Activated CD8-positive, alpha-beta T cell treated with anti-CD3 and anti-CD28 coated beads for 36 hours (primary cell): ENCODE measurements at regions not wholly inside any gene's neighbourhood (a gene's known extent, or its start where the extent isn't known, plus 50 kb on each side); places are given as distances from the start of the nearest gene placed in this dataset.

Source experiments
- ATAC-seq: fragments of 200-7000 bp; cut with Tn5 transposase; one replicate; pipeline ENCODE4 v1.10.0; 2021; ENCODE audit warnings: mild to moderate bottlenecking, moderate library complexity
- CTCF ChIA-PET: fragments of 350-600 bp; sonication (Branson Sonifier 250); formaldehyde crosslinking; loops from one replicate; lab custom pipeline; 2021; ENCODE audit warnings: antibody characterized with exemption; lab: Charles Lee
- POLR2A ChIA-PET: fragments of 350-600 bp; sonication (Branson Sonifier 250); formaldehyde crosslinking; loops from one replicate; lab custom pipeline; 2021; ENCODE audit warnings: antibody characterized with exemption; lab: Charles Lee
- DNase-seq: peaks from one replicate; pipeline ENCODE4 v3.0.0-alpha.2; 2020
- H3K27ac Mint-ChIP-seq: one replicate; pipeline ENCODE4 v1.8.0; 2021; ENCODE audit warnings: mild to moderate bottlenecking, mixed read lengths
- H3K27me3 Mint-ChIP-seq: one replicate; pipeline ENCODE4 v1.8.0; 2021; ENCODE audit warnings: mixed read lengths
- H3K36me3 Mint-ChIP-seq: one replicate; pipeline ENCODE4 v1.8.0; 2021; ENCODE audit warnings: low read depth, mixed read lengths
- H3K4me1 Mint-ChIP-seq: one replicate; pipeline ENCODE4 v1.8.0; 2021; ENCODE audit warnings: low read depth, mixed read lengths
- H3K4me3 Mint-ChIP-seq: one replicate; pipeline ENCODE4 v1.8.0; 2021; ENCODE audit warnings: mild to moderate bottlenecking, moderate library complexity, mixed read lengths
- H3K9me3 Mint-ChIP-seq: one replicate; pipeline ENCODE4 v1.8.0; 2021; ENCODE audit warnings: mixed read lengths
- intact Hi-C: fragments of 100-400 bp; cut with micrococcal nuclease; formaldehyde crosslinking; loops from one replicate; pipeline ENCODE4 v1.10.0; 2022
- TF ChIP-seq, protein P1 (sequence below): fragments of 200-600 bp; IDR thresholded peaks from one replicate; pipeline ENCODE4 v1.8.0; 2022; ENCODE audit warnings: antibody characterized with exemption, mild to moderate bottlenecking

DNA sequence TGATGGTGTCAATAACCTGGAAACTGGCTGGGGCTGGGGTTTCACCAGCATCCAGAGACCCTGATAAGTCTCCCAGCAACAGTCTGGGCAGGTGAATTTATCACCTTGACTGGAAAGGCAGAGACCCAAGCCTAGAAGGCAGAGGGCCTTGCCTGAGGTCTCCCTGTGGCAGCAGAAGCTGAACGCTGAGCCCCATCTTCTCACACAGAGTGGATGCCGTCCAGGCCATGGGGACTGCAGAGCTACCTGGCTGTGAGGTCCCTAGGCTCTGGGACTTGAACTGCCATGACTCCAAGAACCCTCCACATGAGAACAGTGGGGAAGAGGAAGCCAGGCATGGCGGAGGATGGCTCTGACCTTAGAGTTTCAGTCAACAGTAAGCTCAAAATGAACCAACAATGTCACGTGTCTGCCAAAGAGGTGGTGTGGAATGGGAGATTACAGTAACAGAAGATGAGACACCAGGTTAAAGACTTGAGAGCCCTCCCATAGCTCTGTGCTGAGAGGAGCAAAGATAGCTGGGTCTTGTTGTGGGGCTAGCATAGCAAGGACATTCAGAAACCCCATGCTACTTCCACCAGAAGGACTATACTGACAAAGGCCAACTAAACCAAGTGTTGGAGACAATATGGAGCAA lies 79.1 kb upstream of the LINC01488 start:
- no peak for ATAC-seq
- intact Hi-C loops, result no loop called here
- Mint-ChIP-seq H3K4me3 (no peak overlapping the region), H3K36me3 (no peaks in the 10 kb centered on the region), H3K4me1 (peaks cover 5% of the 10 kb centered on the region), H3K27ac (no peak overlapping the region), H3K27me3 (peaks cover 4% of the 10 kb centered on the region), H3K9me3 (peaks cover 8% of the 10 kb centered on the region)
- POLR2A ChIA-PET, result no interaction called here
- CTCF ChIA-PET, result no interaction called here
- no peak for DNase-seq
- TF ChIP-seq, protein P1, sequence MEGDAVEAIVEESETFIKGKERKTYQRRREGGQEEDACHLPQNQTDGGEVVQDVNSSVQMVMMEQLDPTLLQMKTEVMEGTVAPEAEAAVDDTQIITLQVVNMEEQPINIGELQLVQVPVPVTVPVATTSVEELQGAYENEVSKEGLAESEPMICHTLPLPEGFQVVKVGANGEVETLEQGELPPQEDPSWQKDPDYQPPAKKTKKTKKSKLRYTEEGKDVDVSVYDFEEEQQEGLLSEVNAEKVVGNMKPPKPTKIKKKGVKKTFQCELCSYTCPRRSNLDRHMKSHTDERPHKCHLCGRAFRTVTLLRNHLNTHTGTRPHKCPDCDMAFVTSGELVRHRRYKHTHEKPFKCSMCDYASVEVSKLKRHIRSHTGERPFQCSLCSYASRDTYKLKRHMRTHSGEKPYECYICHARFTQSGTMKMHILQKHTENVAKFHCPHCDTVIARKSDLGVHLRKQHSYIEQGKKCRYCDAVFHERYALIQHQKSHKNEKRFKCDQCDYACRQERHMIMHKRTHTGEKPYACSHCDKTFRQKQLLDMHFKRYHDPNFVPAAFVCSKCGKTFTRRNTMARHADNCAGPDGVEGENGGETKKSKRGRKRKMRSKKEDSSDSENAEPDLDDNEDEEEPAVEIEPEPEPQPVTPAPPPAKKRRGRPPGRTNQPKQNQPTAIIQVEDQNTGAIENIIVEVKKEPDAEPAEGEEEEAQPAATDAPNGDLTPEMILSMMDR, result no peak

DNA sequence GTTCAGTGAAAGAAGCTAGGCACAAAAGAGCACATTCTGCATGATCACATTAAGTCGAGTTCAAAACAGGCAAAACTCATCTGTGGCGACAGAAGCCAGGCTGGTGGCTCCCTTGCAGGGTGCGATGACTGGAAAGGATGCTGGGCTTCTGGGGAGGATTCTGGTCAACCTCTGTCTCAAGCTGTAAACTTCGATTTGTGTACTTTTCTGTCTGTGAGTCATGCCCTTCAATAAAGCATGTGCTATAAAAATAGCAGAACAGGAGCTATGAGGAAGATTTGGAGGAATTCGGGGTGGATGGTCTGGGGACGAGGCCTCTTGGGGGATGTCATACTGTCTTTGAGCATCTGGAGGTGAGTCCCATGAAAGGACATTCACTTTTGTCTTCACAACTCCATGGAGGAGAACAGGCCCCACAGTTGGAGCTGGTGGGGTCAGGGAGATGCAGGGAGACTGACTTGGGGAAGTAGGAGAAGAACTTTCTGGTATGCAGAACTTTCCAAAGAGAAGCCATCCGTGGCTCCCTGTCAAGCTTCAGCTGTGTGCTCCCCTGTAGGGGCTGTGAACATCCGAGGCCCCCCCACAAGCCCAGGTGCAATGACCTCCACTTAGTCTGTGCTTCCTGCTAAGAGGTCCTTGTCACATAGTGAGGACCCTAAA lies 77.8 kb upstream of the LINC01488 start:
- H3K9me3 Mint-ChIP-seq, result peaks cover 8% of the 10 kb centered on the region

DNA sequence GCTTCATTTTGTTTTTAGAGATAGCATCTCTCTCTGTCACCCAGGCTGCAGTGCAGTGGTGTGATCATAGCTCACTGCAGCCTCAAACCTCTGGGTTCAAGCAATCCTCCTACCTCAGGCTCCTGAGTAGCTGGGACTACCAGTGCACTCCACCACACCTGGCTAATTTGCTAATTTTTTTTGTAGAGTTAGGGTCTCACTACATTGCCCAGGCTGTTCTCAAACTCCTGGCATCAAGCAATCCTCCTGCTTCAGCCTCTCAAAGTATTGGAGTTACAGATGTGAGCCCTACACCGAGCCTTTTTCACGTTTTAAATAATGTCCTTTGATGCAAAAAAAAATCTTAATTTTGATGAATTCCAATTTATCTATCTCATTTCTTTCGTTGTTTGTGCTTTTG lies 75.4 kb upstream of the LINC01488 start:
- Mint-ChIP-seq H3K27ac (no peak overlapping the region), H3K27me3 (peaks cover 8% of the 10 kb centered on the region), H3K36me3 (no peaks in the 10 kb centered on the region), H3K4me3 (no peak overlapping the region), H3K9me3 (peaks cover 8% of the 10 kb centered on the region), H3K4me1 (peaks cover 10% of the 10 kb centered on the region)
- TF ChIP-seq, protein P1, result no peak
- ATAC-seq (no peak), DNase-seq (no peak)
- intact Hi-C loops, result no loop called here
- ChIA-PET POLR2A (no interaction called here), CTCF (no interaction called here)

More for the DNA sequence above, 77.8 kb upstream of the LINC01488 start:
- Mint-ChIP-seq H3K36me3 (no peaks in the 10 kb centered on the region), H3K27me3 (peaks cover 4% of the 10 kb centered on the region), H3K4me1 (peaks cover 5% of the 10 kb centered on the region), H3K27ac (no peak overlapping the region), H3K4me3 (no peak overlapping the region)
- DNase-seq (no peak), ATAC-seq (no peak)
- TF ChIP-seq, protein P1, result no peak
- ChIA-PET POLR2A (no interaction called here), CTCF (interaction anchor here (0.7 kb wide), 1 partner anchor 225 kb away, joined by 3 read pairs; no protein-coding TSS in a partner anchor)
- intact Hi-C loops, result no loop called here

DNA sequence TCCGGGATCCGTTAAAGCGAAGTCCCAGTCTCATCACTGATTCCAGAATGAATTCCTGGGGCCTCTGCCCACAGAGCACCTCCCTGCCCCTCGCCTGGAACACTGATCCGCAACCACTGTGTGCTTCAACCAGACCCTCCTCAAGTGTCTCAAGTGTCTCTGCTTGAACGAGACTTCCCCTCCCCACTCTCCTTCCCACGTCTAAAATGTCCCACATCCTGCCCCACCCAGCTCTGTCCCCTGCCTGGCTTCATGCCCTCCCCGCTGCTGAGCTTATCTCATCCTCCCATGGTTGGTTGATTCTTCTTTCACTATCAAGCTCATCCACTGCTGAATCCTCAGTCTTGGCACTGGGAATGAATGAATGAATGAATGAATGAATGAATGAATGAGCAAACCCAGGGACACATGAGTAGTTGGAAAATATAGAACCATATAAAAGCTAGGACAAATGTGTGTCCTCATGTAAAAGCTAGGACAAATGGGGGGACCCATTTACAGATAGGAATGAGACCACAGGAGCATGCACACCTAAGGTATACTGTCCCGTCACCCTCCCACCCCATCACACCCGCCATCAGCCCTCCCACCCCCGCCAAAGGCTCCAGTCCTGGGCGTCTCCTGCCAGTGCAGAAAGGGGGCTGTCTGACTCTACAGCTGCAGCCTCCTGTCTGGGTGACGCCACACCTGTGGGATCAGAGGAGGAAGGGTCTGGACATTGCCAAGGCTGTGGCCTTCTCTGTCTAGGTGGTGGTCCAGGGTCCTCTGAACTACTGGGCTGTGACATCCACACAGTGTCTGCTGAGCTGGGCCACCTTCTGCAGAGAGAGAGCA lies 71.4 kb upstream of the LINC01488 start:
- POLR2A ChIA-PET, result no interaction called here
- Mint-ChIP-seq H3K27ac (no peak overlapping the region), H3K4me3 (no peak overlapping the region), H3K27me3 (peaks cover 10% of the 10 kb centered on the region), H3K9me3 (no peaks in the 10 kb centered on the region), H3K36me3 (no peaks in the 10 kb centered on the region), H3K4me1 (peaks cover 4% of the 10 kb centered on the region)
- CTCF ChIA-PET, result no interaction called here
- TF ChIP-seq, protein P1, result no peak
- no peak for ATAC-seq
- DNase-seq, result no peak
- intact Hi-C loops, result no loop called here
